H1 (cell line): ENCODE measurements at regions not wholly inside any gene's neighbourhood (a gene's known extent, or its start where the extent isn't known, plus 50 kb on each side); places are given as distances from the start of the nearest gene placed in this dataset.
A peak's percentile ranks its signal among the peaks of the same experiment; 100 is the strongest.

Experiments
- CTCF ChIA-PET: fragments of 300-600 bp; sonication (Branson Sonifier 250); formaldehyde crosslinking; loops from one replicate; lab custom pipeline; 2021; ENCODE audit not compliant: partially characterized antibody; lab: Charles Lee
- POLR2A ChIA-PET: fragments of 300-600 bp; sonication (Branson Sonifier 250); formaldehyde crosslinking; loops from one replicate; lab custom pipeline; 2021; ENCODE audit warnings: inconsistent platforms; ENCODE audit not compliant: partially characterized antibody; lab: Charles Lee
- DNase-seq, 2 experiments: peaks; one replicate each; pipeline versions ENCODE4 v3.0.0 to v3.0.0-alpha.2; 2010 to 2022; ENCODE audit warnings: low spot score in 2 of 2, low read depth in 1 of 2, mixed read lengths in 1 of 2
- FAIRE-seq: peaks from 2 replicates; lab custom pipeline; 2011; peaks lifted over from hg19 to GRCh38; lab: Jason Lieb, UNC
- H2AFZ ChIP-seq: 2 replicates; pipeline ENCODE4 v1.8.1; 2012; ENCODE audit warnings: low read length, inconsistent platforms
- H2AK5ac ChIP-seq: 2 replicates; pipeline ENCODE4 v1.6.1; 2013; ENCODE audit warnings: low read depth, low read length
- H2BK120ac ChIP-seq: replicated peaks from 2 replicates; pipeline ENCODE3; 2013; ENCODE audit warnings: low read depth, low read length, inconsistent platforms
- H2BK12ac ChIP-seq: 2 replicates; pipeline ENCODE4 v1.6.1; 2013; ENCODE audit warnings: low read depth, low read length
- H2BK15ac ChIP-seq: 2 replicates; pipeline ENCODE4 v1.6.1; 2013; ENCODE audit warnings: low read length
- H2BK20ac ChIP-seq: 2 replicates; pipeline ENCODE4 v1.6.1; 2013; ENCODE audit warnings: low read length
- H2BK5ac ChIP-seq: 2 replicates; pipeline ENCODE4 v1.6.1; 2013; ENCODE audit warnings: low read depth, low read length
- H3K14ac ChIP-seq: 2 replicates; pipeline ENCODE4 v1.6.1; 2013; ENCODE audit warnings: inconsistent platforms; ENCODE audit not compliant: insufficient read length
- H3K18ac ChIP-seq: 2 replicates; pipeline ENCODE4 v1.6.1; 2013; ENCODE audit warnings: low read length; ENCODE audit errors: extremely low read depth
- H3K23ac ChIP-seq: 2 replicates; pipeline ENCODE4 v1.6.1; 2013; ENCODE audit warnings: inconsistent platforms; ENCODE audit not compliant: insufficient read length
- H3K23me2 ChIP-seq: 2 replicates; pipeline ENCODE4 v1.6.1; 2013; ENCODE audit warnings: low read depth, low read length
- H3K27ac ChIP-seq: 2 replicates; pipeline ENCODE4 v1.6.1; 2011; ENCODE audit warnings: low read depth, low read length, inconsistent platforms
- H3K27me3 ChIP-seq, 4 experiments: replicated peaks in 1 of 4; 1 replicate in 1 of 4; 2 replicates in 3 of 4; pipeline versions ENCODE4 v1.6.1 to v1.8.1; 2011 to 2013; ENCODE audit warnings: low read length in 3 of 4, mild to moderate bottlenecking in 3 of 4, inconsistent platforms in 2 of 4, mixed read lengths in 2 of 4, moderate library complexity in 1 of 4; ENCODE audit not compliant: control insufficient read depth in 3 of 4, insufficient read depth in 3 of 4; ENCODE audit errors: extremely low read depth in 1 of 4
- H3K36me3 ChIP-seq, 4 experiments: 2 replicates each; pipeline versions ENCODE4 v1.6.1 to v1.8.1; 2011 to 2013; ENCODE audit warnings: mild to moderate bottlenecking in 4 of 4, low read length in 3 of 4, moderate library complexity in 2 of 4, control low read depth in 1 of 4, inconsistent platforms in 1 of 4; ENCODE audit not compliant: insufficient read depth in 4 of 4, control insufficient read depth in 2 of 4
- H3K4ac ChIP-seq: replicated peaks from 2 replicates; pipeline ENCODE3; 2013; ENCODE audit warnings: low read length, low read depth, mixed read lengths, inconsistent platforms; ENCODE audit not compliant: insufficient read length
- H3K4me1 ChIP-seq, 4 experiments: replicated peaks in 1 of 4; 1 replicate in 1 of 4; 2 replicates in 3 of 4; pipeline versions ENCODE4 v1.6.1 to v1.8.1; 2011 to 2013; ENCODE audit warnings: low read length in 3 of 4, inconsistent platforms in 2 of 4, mixed read lengths in 1 of 4; ENCODE audit not compliant: insufficient read depth in 4 of 4, control insufficient read depth in 3 of 4
- H3K4me2 ChIP-seq, 2 experiments: 2 replicates each; pipeline versions ENCODE4 v1.6.1 to v1.8.1; 2011 to 2013; ENCODE audit warnings: low read depth in 2 of 2, low read length in 2 of 2, control low read depth in 1 of 2, inconsistent platforms in 1 of 2, mild to moderate bottlenecking in 1 of 2; ENCODE audit not compliant: insufficient read depth in 1 of 2
- H3K4me3 ChIP-seq, 4 experiments: fragments of 200-600, 300-600 bp in 1 of 4; sonication (generic), shearing (Covaris generic), sonication (Bioruptor Twin) in 1 of 4; 2 replicates each; pipeline versions ENCODE4 v1.5.1 to v1.8.1; 2011 to 2016; ENCODE audit warnings: low read length in 4 of 4, low read depth in 3 of 4, control low read depth in 2 of 4, inconsistent platforms in 2 of 4, mild to moderate bottlenecking in 2 of 4, mixed read lengths in 1 of 4, moderate library complexity in 1 of 4; ENCODE audit not compliant: insufficient read depth in 2 of 4; ENCODE audit errors: extremely low read depth in 1 of 4
- H3K56ac ChIP-seq: replicated peaks from 2 replicates; pipeline ENCODE3; 2013; ENCODE audit warnings: low read depth, mild to moderate bottlenecking, mixed read lengths, low read length, inconsistent platforms; ENCODE audit not compliant: insufficient read length
- H3K79me1 ChIP-seq: 2 replicates; pipeline ENCODE4 v1.6.1; 2013; ENCODE audit warnings: low read depth, low read length, control low read depth
- H3K79me2 ChIP-seq, 2 experiments: 2 replicates each; pipeline versions ENCODE4 v1.6.1 to v1.8.1; 2012 to 2013; ENCODE audit warnings: low read length in 2 of 2, mild to moderate bottlenecking in 2 of 2, inconsistent platforms in 1 of 2; ENCODE audit not compliant: insufficient read depth in 2 of 2, control insufficient read depth in 1 of 2
- H3K9ac ChIP-seq, 4 experiments: replicated peaks in 1 of 4; 1 replicate in 1 of 4; 2 replicates in 3 of 4; pipeline versions ENCODE4 v1.6.1 to v1.8.1; 2011 to 2013; ENCODE audit warnings: low read depth in 3 of 4, low read length in 3 of 4, control low read depth in 2 of 4, mild to moderate bottlenecking in 2 of 4, moderate library complexity in 2 of 4, inconsistent platforms in 1 of 4; ENCODE audit errors: extremely low read depth in 1 of 4
- H3K9me3 ChIP-seq, 2 experiments: 2 replicates each; pipeline versions ENCODE4 v1.6.1 to v1.8.1; 2012 to 2013; ENCODE audit warnings: mild to moderate bottlenecking in 2 of 2, moderate library complexity in 2 of 2, control low read depth in 1 of 2, inconsistent platforms in 1 of 2, low read depth in 1 of 2, low read length in 1 of 2, mixed read lengths in 1 of 2; ENCODE audit not compliant: insufficient read depth in 2 of 2
- H4K20me1 ChIP-seq, 2 experiments: replicated peaks in 1 of 2; 2 replicates each; pipeline versions ENCODE3 to v1.8.1; 2011 to 2013; ENCODE audit warnings: inconsistent platforms in 2 of 2, low read length in 2 of 2, mild to moderate bottlenecking in 1 of 2; ENCODE audit not compliant: insufficient read depth in 2 of 2, control insufficient read depth in 1 of 2
- H4K5ac ChIP-seq: 2 replicates; pipeline ENCODE4 v1.6.1; 2013; ENCODE audit warnings: low read length, low read depth, mixed read lengths, inconsistent platforms; ENCODE audit not compliant: insufficient read length
- H4K8ac ChIP-seq: 2 replicates; pipeline ENCODE4 v1.8.0; 2013; ENCODE audit warnings: mild to moderate bottlenecking, moderate library complexity, low read length, inconsistent platforms; ENCODE audit not compliant: insufficient read depth; ENCODE audit errors: extremely low read depth
- H4K91ac ChIP-seq: replicated peaks from 2 replicates; pipeline ENCODE3; 2013; ENCODE audit warnings: low read length, mixed read lengths, inconsistent platforms; ENCODE audit not compliant: insufficient read length
- BRCA1 ChIP-seq: IDR thresholded peaks from 2 replicates; pipeline ENCODE4 v1.6.1; 2012; ENCODE audit warnings: low read depth, low read length, improper control_type of control experiment
- FOSL1 ChIP-seq: IDR thresholded peaks from 2 replicates; pipeline ENCODE4 v1.6.1; 2011; ENCODE audit warnings: mild to moderate bottlenecking, low read depth, low read length, moderate library complexity; ENCODE audit not compliant: insufficient read depth
- GABPA ChIP-seq: IDR thresholded peaks from 2 replicates; pipeline ENCODE4 v1.6.1; 2011; ENCODE audit warnings: mild to moderate bottlenecking, low read length, moderate library complexity, borderline replicate concordance; ENCODE audit not compliant: insufficient read depth
- NANOG ChIP-seq: IDR thresholded peaks from 2 replicates; pipeline ENCODE4 v1.6.1; 2011; ENCODE audit warnings: low read length, low read depth, mild to moderate bottlenecking, inconsistent platforms; ENCODE audit not compliant: insufficient read depth, poor library complexity, severe bottlenecking
- RAD21 ChIP-seq, 2 experiments: IDR thresholded peaks in 1 of 2; conservative IDR thresholded peaks in 1 of 2; 2 replicates each; pipeline ENCODE4 v1.6.1; 2011; ENCODE audit warnings: low read depth in 2 of 2, low read length in 2 of 2, improper control_type of control experiment in 1 of 2, inconsistent platforms in 1 of 2, mild to moderate bottlenecking in 1 of 2, moderate library complexity in 1 of 2
- RXRA ChIP-seq: IDR thresholded peaks from 2 replicates; pipeline ENCODE4 v1.6.1; 2011; ENCODE audit warnings: low read depth, mild to moderate bottlenecking, low read length, moderate library complexity; ENCODE audit not compliant: insufficient read depth
- SP1 ChIP-seq: IDR thresholded peaks from 2 replicates; pipeline ENCODE4 v1.6.1; 2011; ENCODE audit warnings: low read depth, low read length
- TAF7 ChIP-seq: optimal IDR thresholded peaks from 2 replicates; pipeline ENCODE3; 2011; ENCODE audit warnings: low read depth, mild to moderate bottlenecking, inconsistent platforms, low read length, moderate library complexity, borderline replicate concordance
- TBP ChIP-seq: IDR thresholded peaks from 2 replicates; pipeline ENCODE4 v1.6.1; 2011; ENCODE audit warnings: low read depth, low read length, improper control_type of control experiment
- WGBS, 2 experiments: shearing (Covaris generic) in 1 of 2; methylation state at CpG; one replicate each; pipeline versions ENCODE4 v1.1.6 to v1.1.7; 2013 to 2015; ENCODE audit warnings: low lambda C conversion rate in 2 of 2, mixed read lengths in 2 of 2, inconsistent platforms in 1 of 2, low coverage in 1 of 2, missing lambda C conversion rate in 1 of 2; ENCODE audit not compliant: insufficient replicate concordance in 2 of 2, insufficient coverage in 1 of 2, insufficient read length in 1 of 2; ENCODE audit errors: extremely low coverage in 1 of 2, missing lambda C conversion rate in 1 of 2; 5-methylcytosine and 5-hydroxymethylcytosine counted together

DNA sequence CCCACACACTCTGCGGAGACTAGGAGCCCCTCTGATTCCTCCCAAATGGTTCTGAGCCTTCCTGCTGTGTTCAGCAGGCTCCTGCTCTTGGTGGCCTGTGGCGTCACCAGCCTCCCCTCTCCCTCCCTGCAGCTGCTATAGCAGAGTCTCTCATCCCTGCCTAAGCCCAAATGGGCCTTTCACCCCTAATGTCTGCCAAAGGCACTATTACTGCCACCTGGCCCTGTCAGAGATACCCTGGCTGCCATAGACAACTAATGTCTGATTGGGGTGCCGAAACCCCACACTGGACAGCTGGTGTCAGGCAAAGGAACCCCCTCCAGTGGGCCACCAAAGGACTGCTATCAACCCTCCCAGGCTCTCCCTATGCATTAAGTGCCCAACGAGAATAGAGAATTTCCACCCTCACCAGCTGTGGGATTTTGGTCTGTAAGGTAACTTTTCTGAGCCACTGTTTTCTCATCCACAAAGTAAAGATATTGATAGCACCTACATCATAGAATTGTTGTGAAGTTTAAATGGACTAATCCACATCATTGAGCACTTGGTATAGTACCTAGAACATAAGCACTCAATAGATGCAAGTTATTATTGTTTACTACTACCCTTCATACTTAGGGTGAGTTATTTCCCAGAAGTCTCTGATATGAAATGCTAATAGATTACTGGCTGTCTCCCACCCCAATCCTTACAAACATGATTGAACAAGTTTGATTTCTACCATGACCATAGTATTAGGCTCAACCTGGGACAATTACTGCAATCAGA lies 421.3 kb downstream of the MID1IP1 start:
- H3K4me2 ChIP-seq: no peak overlapping the region
- H3K27me3 ChIP-seq: no peaks in the 10 kb centered on the region
- H3K23me2 ChIP-seq: no peaks in the 10 kb centered on the region
- no peak overlapping the region for H3K18ac ChIP-seq
- H3K9me3 ChIP-seq: no peaks in the 10 kb centered on the region
- H3K36me3 ChIP-seq: no peaks in the 10 kb centered on the region
- no peaks in the 10 kb centered on the region for H3K79me1 ChIP-seq
- no peak overlapping the region for H2BK5ac ChIP-seq
- H2AK5ac ChIP-seq: no peak overlapping the region
- no peak overlapping the region for H4K91ac ChIP-seq
- no peak overlapping the region for H2BK12ac ChIP-seq
- no peak overlapping the region for H3K4ac ChIP-seq
- no peaks in the 10 kb centered on the region for H3K4me1 ChIP-seq
- H3K27ac ChIP-seq: no peak overlapping the region
- H2BK15ac ChIP-seq: no peak overlapping the region
- no peak overlapping the region for H3K23ac ChIP-seq
- no peak for FAIRE-seq
- no peak overlapping the region for H4K8ac ChIP-seq
- H3K14ac ChIP-seq: no peak overlapping the region
- no peak overlapping the region for H2BK20ac ChIP-seq
- no peak overlapping the region for H3K56ac ChIP-seq
- no peak for DNase-seq
- H3K79me2 ChIP-seq: no peaks in the 10 kb centered on the region
- ChIA-PET CTCF (interaction anchor here (1.8 kb wide), 1 partner anchor 39 kb away, joined by 5 read pairs; no protein-coding TSS in a partner anchor), POLR2A (interaction anchor here (1.0 kb wide), 1 partner anchor 61 kb away, joined by 3 read pairs; no protein-coding TSS in a partner anchor)
- no peak overlapping the region for H2BK120ac ChIP-seq
- H4K20me1 ChIP-seq: no peaks in the 10 kb centered on the region
- no peak for TF ChIP-seq NANOG
- no peak for TF ChIP-seq SP1
- peak; percentile 82 for TF ChIP-seq TAF7
- no peak for TF ChIP-seq BRCA1
- no peak for TF ChIP-seq RAD21 (IDR thresholded peaks at IDR 0.05 in 1 of 2, conservative IDR thresholded peaks at IDR 0.05 in 1 of 2; ENCODE audit: low read depth in 2 of 2, low read length in 2 of 2)
- TF ChIP-seq TBP: 0 out of 2 replicates have a peak, but pooled peaks have one; percentile 22
- TF ChIP-seq GABPA: no peak
- no peak for TF ChIP-seq FOSL1
- TF ChIP-seq RXRA: no peak
- H2AFZ ChIP-seq: no peak overlapping the region
- H3K9ac ChIP-seq: no peak overlapping the region
- H3K4me3 ChIP-seq: no peak overlapping the region
- H4K5ac ChIP-seq: no peak overlapping the region
- 80% methylated on average over 3 of the region's 4 CpGs; no CpG with 5 or more reads in 1 of the 2 experiments for WGBS, 2 experiments
